Astrocyte (in vitro differentiated cells and primary cell): ENCODE measurements at regions not wholly inside any gene's neighbourhood (a gene's known extent, or its start where the extent isn't known, plus 50 kb on each side); places are given as distances from the start of the nearest gene placed in this dataset.

Source experiments
- DNase-seq: peaks from one replicate; pipeline ENCODE4 v3.0.0-alpha.2; 2010; ENCODE audit warnings: low read depth
- FAIRE-seq: peaks from 2 replicates; lab custom pipeline; 2011; peaks lifted over from hg19 to GRCh38; lab: Jason Lieb, UNC
- H2AFZ ChIP-seq: 2 replicates; pipeline ENCODE4 v1.6.0; 2012; ENCODE audit warnings: low read depth, low read length, inconsistent platforms
- H3K27ac ChIP-seq: 2 replicates; pipeline ENCODE4 v1.5.1; 2011; ENCODE audit warnings: low read depth, low read length, inconsistent platforms
- H3K27me3 ChIP-seq: 2 replicates; pipeline ENCODE4 v1.6.0; 2011; ENCODE audit warnings: low read length, inconsistent platforms; ENCODE audit not compliant: insufficient read depth
- H3K36me3 ChIP-seq: 2 replicates; pipeline ENCODE4 v1.5.1; 2011; ENCODE audit warnings: low read length, inconsistent platforms; ENCODE audit not compliant: insufficient read depth
- H3K4me1 ChIP-seq: 2 replicates; pipeline ENCODE4 v1.5.1; 2011; ENCODE audit warnings: low read length, inconsistent platforms; ENCODE audit not compliant: insufficient read depth
- H3K4me2 ChIP-seq: 2 replicates; pipeline ENCODE4 v1.6.0; 2012; ENCODE audit warnings: low read length, inconsistent platforms
- H3K4me3 ChIP-seq: 2 replicates; pipeline ENCODE4 v1.5.1; 2011; ENCODE audit warnings: low read depth, mild to moderate bottlenecking, low read length, inconsistent platforms; ENCODE audit not compliant: insufficient read depth
- H3K79me2 ChIP-seq: 2 replicates; pipeline ENCODE4 v1.6.0; 2012; ENCODE audit warnings: mild to moderate bottlenecking, low read length, inconsistent platforms; ENCODE audit not compliant: insufficient read depth
- H3K9ac ChIP-seq: 2 replicates; pipeline ENCODE4 v1.6.0; 2012; ENCODE audit warnings: mild to moderate bottlenecking, low read length, inconsistent platforms
- H3K9me3 ChIP-seq: 2 replicates; pipeline ENCODE4 v1.5.1; 2012; ENCODE audit warnings: low read depth, mild to moderate bottlenecking, low read length, inconsistent platforms; ENCODE audit not compliant: insufficient read depth
- H4K20me1 ChIP-seq: 2 replicates; pipeline ENCODE4 v1.6.0; 2012; ENCODE audit warnings: low read length, inconsistent platforms; ENCODE audit not compliant: insufficient read depth
- H3K27ac Mint-ChIP-seq: one replicate; pipeline ENCODE4 v1.8.0; 2021; ENCODE audit warnings: mild to moderate bottlenecking, mixed read lengths; ENCODE audit not compliant: unreplicated experiment
- H3K27me3 Mint-ChIP-seq: one replicate; pipeline ENCODE4 v1.8.0; 2021; ENCODE audit warnings: low read depth, mixed read lengths; ENCODE audit not compliant: unreplicated experiment
- H3K36me3 Mint-ChIP-seq: one replicate; pipeline ENCODE4 v1.8.0; 2021; ENCODE audit warnings: low read depth, mixed read lengths; ENCODE audit not compliant: unreplicated experiment
- H3K4me1 Mint-ChIP-seq: one replicate; pipeline ENCODE4 v1.8.0; 2021; ENCODE audit warnings: low read depth, mixed read lengths; ENCODE audit not compliant: unreplicated experiment
- H3K4me3 Mint-ChIP-seq: one replicate; pipeline ENCODE4 v1.8.0; 2021; ENCODE audit warnings: mild to moderate bottlenecking, moderate library complexity, mixed read lengths; ENCODE audit not compliant: unreplicated experiment
- H3K9me3 Mint-ChIP-seq: one replicate; pipeline ENCODE4 v1.8.0; 2021; ENCODE audit warnings: mild to moderate bottlenecking, mixed read lengths; ENCODE audit not compliant: unreplicated experiment
- EZH2 ChIP-seq: IDR thresholded peaks from 2 replicates; pipeline ENCODE4 v1.6.1; 2012; ENCODE audit warnings: mild to moderate bottlenecking, low read length, inconsistent platforms; ENCODE audit not compliant: insufficient read depth
- TF ChIP-seq, protein P1 (sequence below): IDR thresholded peaks from 2 replicates; pipeline ENCODE4 v1.5.1; 2011; ENCODE audit warnings: low read depth, mild to moderate bottlenecking, inconsistent platforms, low read length, moderate library complexity; ENCODE audit not compliant: insufficient read depth

DNA sequence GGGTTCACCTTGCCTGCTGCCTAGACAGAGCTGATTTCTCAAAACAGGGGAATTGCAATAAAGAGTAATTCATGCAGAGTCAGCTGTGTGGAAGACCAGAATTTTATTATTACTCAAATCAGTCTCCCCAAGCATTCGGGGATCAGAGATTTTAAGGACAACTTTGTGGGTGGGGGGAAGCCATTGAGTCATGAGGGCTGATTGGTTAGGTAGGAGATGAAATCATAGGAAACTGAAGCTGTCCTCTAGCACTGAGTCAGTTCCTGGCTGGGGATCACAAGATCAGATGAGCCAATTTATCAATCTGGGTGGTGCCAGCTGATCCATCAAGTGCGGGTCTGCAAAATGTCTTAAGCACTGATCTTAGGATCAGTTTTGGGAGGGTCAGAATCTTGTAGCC is 159.1 kb upstream of the MAP1B start:
- H3K4me3 Mint-ChIP-seq, result no peak overlapping the region
- Histone ChIP-seq H3K4me2 (no peak overlapping the region), H3K4me3 (no peak overlapping the region), H3K4me1 (no peaks in the 10 kb centered on the region), H4K20me1 (no peaks in the 10 kb centered on the region), H3K36me3 (no peaks in the 10 kb centered on the region), H3K27me3 (no peaks in the 10 kb centered on the region), H3K27ac (no peak overlapping the region), H3K9ac (no peak overlapping the region), H3K79me2 (no peaks in the 10 kb centered on the region), H2AFZ (no peak overlapping the region), H3K9me3 (peaks cover 4% of the 10 kb centered on the region)
- no peak overlapping the region for H3K27ac Mint-ChIP-seq
- no peaks in the 10 kb centered on the region for H3K36me3 Mint-ChIP-seq
- DNase-seq (no peak), FAIRE-seq (no peak)
- H3K27me3 Mint-ChIP-seq, result peaks cover 10% of the 10 kb centered on the region
- H3K9me3 Mint-ChIP-seq, result peaks cover 19% of the 10 kb centered on the region
- no peaks in the 10 kb centered on the region for H3K4me1 Mint-ChIP-seq
- TF ChIP-seq, protein P1, sequence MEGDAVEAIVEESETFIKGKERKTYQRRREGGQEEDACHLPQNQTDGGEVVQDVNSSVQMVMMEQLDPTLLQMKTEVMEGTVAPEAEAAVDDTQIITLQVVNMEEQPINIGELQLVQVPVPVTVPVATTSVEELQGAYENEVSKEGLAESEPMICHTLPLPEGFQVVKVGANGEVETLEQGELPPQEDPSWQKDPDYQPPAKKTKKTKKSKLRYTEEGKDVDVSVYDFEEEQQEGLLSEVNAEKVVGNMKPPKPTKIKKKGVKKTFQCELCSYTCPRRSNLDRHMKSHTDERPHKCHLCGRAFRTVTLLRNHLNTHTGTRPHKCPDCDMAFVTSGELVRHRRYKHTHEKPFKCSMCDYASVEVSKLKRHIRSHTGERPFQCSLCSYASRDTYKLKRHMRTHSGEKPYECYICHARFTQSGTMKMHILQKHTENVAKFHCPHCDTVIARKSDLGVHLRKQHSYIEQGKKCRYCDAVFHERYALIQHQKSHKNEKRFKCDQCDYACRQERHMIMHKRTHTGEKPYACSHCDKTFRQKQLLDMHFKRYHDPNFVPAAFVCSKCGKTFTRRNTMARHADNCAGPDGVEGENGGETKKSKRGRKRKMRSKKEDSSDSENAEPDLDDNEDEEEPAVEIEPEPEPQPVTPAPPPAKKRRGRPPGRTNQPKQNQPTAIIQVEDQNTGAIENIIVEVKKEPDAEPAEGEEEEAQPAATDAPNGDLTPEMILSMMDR, result no peak
- no peak for TF ChIP-seq EZH2

DNA sequence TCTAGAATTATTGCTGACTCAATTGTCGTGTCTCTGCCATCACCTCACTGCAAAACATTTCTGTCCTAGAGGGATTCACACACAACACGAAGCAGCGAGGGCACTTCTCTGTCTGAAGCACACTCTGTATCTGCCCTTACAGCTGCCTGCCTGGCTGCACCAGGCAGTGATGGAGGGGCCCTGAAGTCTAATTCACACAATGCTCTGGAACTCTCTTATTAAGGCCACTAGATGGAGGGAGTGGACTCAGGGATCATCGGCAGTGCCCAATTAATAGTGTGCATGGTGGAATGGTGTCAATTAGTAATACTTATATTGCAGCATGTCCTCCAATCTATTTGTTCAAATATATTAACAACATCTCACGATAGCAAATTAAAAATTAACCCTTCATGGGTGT is 157.5 kb upstream of the MAP1B start:
- no peak for FAIRE-seq
- Histone ChIP-seq H3K4me2 (no peak overlapping the region), H2AFZ (no peak overlapping the region), H3K79me2 (no peaks in the 10 kb centered on the region), H3K27me3 (no peaks in the 10 kb centered on the region), H3K9me3 (peaks cover 4% of the 10 kb centered on the region), H3K4me1 (no peaks in the 10 kb centered on the region), H4K20me1 (no peaks in the 10 kb centered on the region), H3K9ac (no peak overlapping the region), H3K36me3 (no peaks in the 10 kb centered on the region), H3K4me3 (no peak overlapping the region), H3K27ac (no peak overlapping the region)
- H3K36me3 Mint-ChIP-seq, result no peaks in the 10 kb centered on the region
- H3K27me3 Mint-ChIP-seq, result peaks cover 10% of the 10 kb centered on the region
- DNase-seq, result no peak
- H3K4me3 Mint-ChIP-seq, result no peak overlapping the region
- H3K9me3 Mint-ChIP-seq, result peaks cover 19% of the 10 kb centered on the region
- no peak overlapping the region for H3K27ac Mint-ChIP-seq
- no peak for TF ChIP-seq EZH2
- TF ChIP-seq, protein P1, result no peak
- no peaks in the 10 kb centered on the region for H3K4me1 Mint-ChIP-seq

DNA sequence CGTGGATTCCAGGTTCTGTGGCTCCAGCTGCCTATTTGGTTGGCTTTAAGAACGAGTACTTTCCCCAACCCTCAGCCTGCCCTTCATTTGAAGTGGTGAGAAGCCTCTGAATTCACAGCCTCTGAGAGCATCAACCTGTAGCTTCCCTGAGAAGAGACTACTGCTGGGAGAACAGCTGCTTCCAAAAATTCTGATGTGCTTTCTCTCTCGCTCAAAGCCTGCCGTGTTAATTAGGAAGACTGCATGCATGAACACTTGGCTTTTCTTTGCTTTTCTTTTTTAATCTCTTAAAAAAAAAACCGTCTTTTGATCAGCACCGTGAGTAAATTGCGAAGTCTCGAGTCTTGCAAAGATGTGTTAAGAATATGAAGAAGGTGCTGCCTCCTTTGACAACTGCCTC is 153.4 kb upstream of the MAP1B start:
- H3K9ac ChIP-seq, result no peak overlapping the region
- no peak overlapping the region for H2AFZ ChIP-seq
- Mint-ChIP-seq H3K36me3 (no peaks in the 10 kb centered on the region), H3K4me1 (no peaks in the 10 kb centered on the region), H3K27me3 (peaks cover 12% of the 10 kb centered on the region), H3K9me3 (peaks cover 5% of the 10 kb centered on the region), H3K27ac (no peak overlapping the region), H3K4me3 (no peak overlapping the region)
- FAIRE-seq, result no peak
- TF ChIP-seq, protein P1, result no peak
- TF ChIP-seq EZH2, result no peak
- no peaks in the 10 kb centered on the region for H3K36me3 ChIP-seq
- H3K4me1 ChIP-seq, result no peaks in the 10 kb centered on the region
- no peak overlapping the region for H3K4me2 ChIP-seq
- DNase-seq, result no peak
- peaks cover 3% of the 10 kb centered on the region for H3K9me3 ChIP-seq
- H4K20me1 ChIP-seq, result no peaks in the 10 kb centered on the region
- H3K4me3 ChIP-seq, result no peak overlapping the region
- H3K79me2 ChIP-seq, result no peaks in the 10 kb centered on the region
- no peak overlapping the region for H3K27ac ChIP-seq
- peaks cover 3% of the 10 kb centered on the region for H3K27me3 ChIP-seq
